Inflammatory macrophage treated with lipopolysaccharide for 4 hours (primary cell): ENCODE measurements at regions not wholly inside any gene's neighbourhood (a gene's known extent, or its start where the extent isn't known, plus 50 kb on each side); places are given as distances from the start of the nearest gene placed in this dataset.

ENCODE experiments used
- DNase-seq: peaks from one replicate; pipeline ENCODE4 v3.0.0-alpha.2; 2020

GRCh38 chr13:63199508-63199907 is 1783.9 kb upstream of the PCDH20 start:
- no peak for DNase-seq

DNA sequence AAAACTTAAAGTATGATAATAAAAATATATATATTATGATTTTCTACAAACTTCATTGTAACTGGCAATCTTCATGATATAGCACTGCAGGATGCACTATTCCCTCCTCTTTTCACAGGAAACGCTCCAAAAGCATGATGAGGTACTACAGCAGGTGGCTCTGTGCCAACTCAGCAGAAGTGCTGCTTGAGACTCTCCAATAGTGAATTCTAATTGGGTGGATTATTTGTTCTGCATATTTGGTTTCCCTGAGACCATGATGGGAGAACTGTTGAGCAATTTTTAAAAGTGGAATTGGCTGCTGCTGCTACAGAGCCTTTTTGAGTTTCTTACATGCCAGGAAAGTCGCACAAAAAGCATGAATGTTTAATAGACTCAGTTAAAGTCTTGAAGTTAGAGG is 1782.4 kb upstream of the PCDH20 start:
- no peak for DNase-seq

GRCh38 chr13:63195726-63196125 is 1780.1 kb upstream of the PCDH20 start:
- no peak for DNase-seq

DNA sequence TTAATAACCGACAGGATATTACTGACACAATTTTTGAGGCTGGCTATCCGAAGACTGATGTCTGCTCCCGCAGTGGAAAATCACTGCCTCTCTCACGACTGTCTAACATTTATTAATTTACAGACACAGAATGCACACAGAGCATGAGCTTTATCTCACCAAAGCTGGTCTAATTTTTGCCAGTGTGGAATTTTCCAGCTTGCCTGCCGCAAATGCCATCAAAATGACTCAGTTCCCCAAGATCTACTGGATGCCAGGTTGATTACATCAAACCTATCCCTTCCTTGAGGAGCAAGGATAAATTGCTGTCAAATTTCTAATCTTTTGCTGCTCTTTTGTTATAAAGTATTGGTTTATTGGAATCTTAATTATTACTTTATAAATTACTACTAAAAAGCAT is 1775.1 kb upstream of the PCDH20 start:
- DNase-seq: no peak

- DNase-seq: no peak
Measured at GRCh38 chr13:63190219-63190618, 1774.6 kb upstream of the PCDH20 start.

GRCh38 chr13:63189712-63190111 is 1774.1 kb upstream of the PCDH20 start:
- no peak for DNase-seq

GRCh38 chr13:63184693-63185092 is 1769.0 kb upstream of the PCDH20 start:
- no peak for DNase-seq

- DNase-seq: no peak
Measured at GRCh38 chr13:63175536-63175935, 1759.9 kb upstream of the PCDH20 start.

DNA sequence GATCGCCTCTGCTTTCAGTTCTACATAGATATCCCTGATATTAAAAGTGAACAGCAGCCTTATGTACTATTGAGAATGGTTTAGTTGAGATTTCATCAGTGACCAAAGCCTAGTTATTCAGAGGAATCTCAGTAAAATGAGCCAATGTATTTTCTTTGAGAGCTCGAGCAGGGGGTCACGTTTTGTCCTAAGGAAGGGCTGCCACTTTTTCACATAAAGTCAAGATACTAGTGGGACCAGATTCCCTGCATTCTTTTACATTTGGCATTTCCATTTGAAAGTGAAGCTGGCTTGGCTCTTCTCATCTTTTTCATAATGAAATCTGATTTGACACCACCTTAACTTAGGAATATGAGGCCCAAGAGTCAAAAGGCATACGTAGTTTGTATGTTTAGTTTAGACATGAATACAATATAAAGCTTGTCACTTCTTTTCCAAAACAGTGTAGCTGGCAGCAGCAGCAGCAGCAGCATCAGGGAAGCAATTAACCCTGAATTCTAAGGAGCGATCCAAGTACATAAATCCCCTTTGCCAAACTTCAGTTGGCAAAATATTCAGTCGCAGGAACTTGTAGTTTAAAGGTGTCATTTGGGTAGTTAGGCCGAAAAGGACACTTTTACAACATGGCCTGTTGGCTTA is 1752.2 kb upstream of the PCDH20 start:
- DNase-seq: no peak

GRCh38 chr13:63166345-63166744 is 1750.7 kb upstream of the PCDH20 start:
- DNase-seq: no peak

DNA sequence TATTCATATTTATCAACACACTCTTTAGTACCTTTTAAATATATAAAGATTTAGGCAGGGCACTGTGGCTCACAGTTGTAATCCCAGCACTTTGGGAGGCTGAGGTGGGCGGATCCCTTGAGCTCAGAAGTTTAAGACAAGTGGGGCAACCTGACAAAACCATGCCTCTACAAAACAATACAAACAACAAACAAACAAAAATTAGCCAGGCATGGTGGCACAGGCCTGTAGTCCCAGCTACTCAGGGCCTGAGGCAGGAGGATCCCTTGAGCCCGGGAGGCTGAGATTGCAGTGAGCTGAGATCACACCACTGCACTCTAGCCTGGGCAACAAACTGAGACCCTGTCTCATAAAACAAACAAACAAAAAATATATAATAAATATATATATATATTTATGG is 1748.3 kb upstream of the PCDH20 start:
- no peak for DNase-seq

DNA sequence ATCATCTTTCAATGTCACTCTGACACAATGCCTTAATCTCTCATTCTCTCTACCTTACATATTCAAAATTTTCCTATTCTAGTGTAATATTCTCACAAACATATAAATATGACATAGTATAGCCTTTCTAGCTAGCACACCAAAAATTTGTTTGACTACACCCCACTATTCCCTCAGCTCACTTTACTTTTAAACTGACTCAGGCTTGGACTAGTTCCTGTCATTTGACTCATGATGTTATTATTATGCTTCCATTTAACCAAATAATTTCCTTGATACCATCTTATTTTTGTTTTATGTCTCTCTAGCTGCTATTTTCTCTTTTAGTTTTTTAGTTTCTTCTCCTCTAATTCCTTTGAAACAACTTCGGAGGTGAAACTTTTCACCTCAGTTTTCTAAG is 1745.6 kb upstream of the PCDH20 start:
- DNase-seq: no peak

GRCh38 chr13:63156816-63157215 is 1741.2 kb upstream of the PCDH20 start:
- no peak for DNase-seq

DNA sequence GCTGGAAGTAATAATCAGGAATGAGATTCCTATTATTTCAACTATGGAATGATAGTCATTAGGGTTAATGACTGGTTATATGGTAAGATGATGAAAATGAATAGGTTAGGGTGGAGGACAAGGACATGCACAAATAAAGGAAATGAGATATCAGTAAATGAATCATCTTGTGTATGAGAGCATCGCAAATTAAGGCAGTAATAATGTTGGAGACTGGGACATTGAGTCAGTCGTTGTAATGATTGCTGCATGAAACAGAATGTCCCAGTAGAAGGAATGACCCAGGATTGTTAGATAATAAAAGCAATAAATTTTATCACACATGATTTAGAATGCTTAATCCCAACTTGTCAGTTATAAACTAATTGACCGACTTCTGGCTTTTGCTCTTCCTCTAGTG is 1733.7 kb upstream of the PCDH20 start:
- no peak for DNase-seq

GRCh38 chr13:63139277-63139676 is 1723.6 kb upstream of the PCDH20 start:
- no peak for DNase-seq

GRCh38 chr13:63129995-63130394 is 1714.3 kb upstream of the PCDH20 start:
- DNase-seq: no peak

DNA sequence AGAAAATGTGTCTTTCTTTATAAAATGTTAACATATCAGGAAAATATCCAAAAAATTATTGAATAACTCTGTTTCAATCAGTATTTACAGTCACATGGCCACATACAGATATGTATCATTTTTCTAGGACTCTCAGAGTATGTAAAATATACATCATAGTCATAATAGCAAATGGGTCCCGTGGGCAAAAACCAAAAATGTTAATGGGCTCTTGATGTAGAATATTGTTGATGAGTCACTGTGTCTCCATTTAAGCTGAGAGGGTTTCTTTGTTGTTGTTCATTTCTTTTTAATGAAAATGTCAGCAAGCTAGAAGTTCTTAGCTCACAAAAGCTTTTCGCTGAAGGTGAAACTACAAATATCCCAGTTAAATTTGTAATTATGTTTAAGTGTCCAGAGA is 1713.1 kb upstream of the PCDH20 start:
- no peak for DNase-seq

DNA sequence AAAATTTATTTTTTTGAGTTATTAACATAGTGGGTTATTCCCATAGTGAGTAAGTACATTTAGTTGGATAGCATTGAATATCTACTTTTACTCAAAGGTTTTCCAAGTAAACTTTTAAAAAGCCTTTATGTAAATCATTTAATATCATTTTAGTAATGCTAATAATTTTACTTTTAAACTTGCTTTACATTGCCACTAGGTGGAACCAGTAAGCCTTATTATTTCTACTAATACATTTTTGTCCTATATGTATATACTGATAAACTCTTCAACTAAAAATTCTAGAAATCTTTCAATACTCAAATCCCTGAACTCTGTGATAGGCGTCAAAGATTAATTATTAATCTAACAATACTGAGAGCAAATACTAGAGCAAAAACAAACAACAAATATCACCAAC is 1709.2 kb upstream of the PCDH20 start:
- DNase-seq: no peak

GRCh38 chr13:63120883-63121282 is 1705.2 kb upstream of the PCDH20 start:
- no peak for DNase-seq

GRCh38 chr13:63117710-63118109 is 1702.1 kb upstream of the PCDH20 start:
- no peak for DNase-seq

GRCh38 chr13:63112799-63113395 is 1697.2 kb upstream of the PCDH20 start:
- DNase-seq: no peak

- no peak for DNase-seq
Measured at GRCh38 chr13:63110466-63110865, 1694.8 kb upstream of the PCDH20 start.

DNA sequence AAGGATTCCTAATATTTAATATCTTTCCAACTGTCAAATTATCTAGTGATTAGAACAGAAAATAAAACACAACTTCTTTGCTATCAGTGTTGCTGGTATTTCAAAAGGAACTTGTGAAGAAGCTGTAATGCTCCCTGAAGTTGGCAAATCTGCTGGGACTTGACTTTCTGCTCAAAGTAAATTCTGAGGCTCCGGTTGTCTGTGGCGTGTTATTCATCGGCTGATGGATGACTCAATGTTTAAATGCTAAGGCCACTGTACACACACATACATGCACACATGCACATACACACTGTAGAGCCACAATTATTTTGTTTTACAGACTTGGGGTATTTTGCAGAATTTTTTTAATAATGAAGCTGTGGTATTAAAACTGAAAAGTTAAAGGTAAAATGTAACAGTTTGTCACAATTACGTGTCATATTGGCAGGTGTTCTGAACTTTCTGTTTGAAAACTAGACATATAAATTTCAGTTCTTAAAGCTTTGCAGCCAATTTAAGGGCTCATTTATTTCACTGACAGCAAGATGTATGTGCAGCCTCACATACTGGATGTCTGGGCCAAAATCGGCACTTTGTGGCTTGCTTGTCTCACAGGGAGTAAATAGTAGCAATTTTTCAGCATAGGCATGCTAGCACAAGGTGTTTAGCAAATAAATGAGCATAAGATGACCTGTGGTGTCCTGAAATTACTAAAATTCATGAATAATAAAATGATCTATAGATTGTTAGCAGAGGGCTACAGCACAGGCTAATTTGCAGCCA is 1691.7 kb upstream of the PCDH20 start:
- no peak for DNase-seq

DNA sequence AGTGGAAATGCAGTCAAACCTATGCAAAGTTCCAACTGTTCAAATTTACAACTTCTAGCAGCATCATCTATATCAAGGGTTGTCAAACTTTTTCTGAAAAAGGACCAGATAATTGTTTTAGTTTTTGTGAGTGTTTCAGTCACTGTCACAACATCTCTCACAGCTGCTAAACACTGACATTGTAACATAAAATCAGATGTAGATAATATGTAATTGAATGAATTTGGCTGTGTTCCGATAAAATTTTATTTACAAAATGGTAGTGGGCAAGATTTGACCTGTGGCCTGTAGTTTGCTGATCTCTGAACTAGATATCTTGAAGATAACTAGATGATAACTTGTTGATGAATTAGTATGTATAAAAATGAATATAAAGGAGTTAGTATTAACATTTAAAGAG is 1679.1 kb upstream of the PCDH20 start:
- no peak for DNase-seq
